ENCODE measurements at regions not wholly inside any gene's neighbourhood (a gene's known extent, or its start where the extent isn't known, plus 50 kb on each side); places are given as distances from the start of the nearest gene placed in this dataset.
"Not testable (repeated sequence)": the region's sequence is repeated elsewhere in the genome, so short reads cannot be mapped to it uniquely, and the experiment has no call there.

- DNase-seq, result not testable (repeated sequence)
Observed at GRCh38 chr21:9026729-9027416, 1494.5 kb upstream of the TPTE start.

- DNase-seq, result not testable (repeated sequence)
Observed at GRCh38 chr21:9027417-9027800, 1494.0 kb upstream of the TPTE start.

GRCh38 chr21:9028624-9029431 lies 1492.6 kb upstream of the TPTE start:
- DNase-seq, result not testable (repeated sequence)

GRCh38 chr21:9030141-9030665 lies 1491.2 kb upstream of the TPTE start:
- not testable (repeated sequence) for DNase-seq

- not testable (repeated sequence) for DNase-seq
Observed at GRCh38 chr21:9031482-9032374, 1489.7 kb upstream of the TPTE start.

GRCh38 chr21:9032547-9032946 lies 1488.8 kb upstream of the TPTE start:
- not testable (repeated sequence) for DNase-seq

GRCh38 chr21:9033295-9033694 lies 1488.1 kb upstream of the TPTE start:
- DNase-seq, result not testable (repeated sequence)

- not testable (repeated sequence) for DNase-seq
Observed at GRCh38 chr21:9034491-9035200, 1486.7 kb upstream of the TPTE start.

- not testable (repeated sequence) for DNase-seq
Observed at GRCh38 chr21:9035225-9035624, 1486.2 kb upstream of the TPTE start.

GRCh38 chr21:9035970-9036369 lies 1485.4 kb upstream of the TPTE start:
- DNase-seq, result not testable (repeated sequence)

GRCh38 chr21:9036966-9037587 lies 1484.3 kb upstream of the TPTE start:
- not testable (repeated sequence) for DNase-seq

GRCh38 chr21:9037588-9038544 lies 1483.5 kb upstream of the TPTE start:
- DNase-seq, result not testable (repeated sequence)

GRCh38 chr21:9039520-9040365 lies 1481.6 kb upstream of the TPTE start:
- not testable (repeated sequence) for DNase-seq

GRCh38 chr21:9040406-9040805 lies 1481.0 kb upstream of the TPTE start:
- not testable (repeated sequence) for DNase-seq

- not testable (repeated sequence) for DNase-seq
Observed at GRCh38 chr21:9041175-9041948, 1480.0 kb upstream of the TPTE start.

- not testable (repeated sequence) for DNase-seq
Observed at GRCh38 chr21:9043089-9043488, 1478.3 kb upstream of the TPTE start.

- DNase-seq, result not testable (repeated sequence)
Observed at GRCh38 chr21:9046870-9047269, 1474.5 kb upstream of the TPTE start.

- DNase-seq, result not testable (repeated sequence)
Observed at GRCh38 chr21:9067515-9067914, 1453.9 kb upstream of the TPTE start.

- DNase-seq, result not testable (repeated sequence)
Observed at GRCh38 chr21:9068622-9069021, 1452.8 kb upstream of the TPTE start.
